Tibial nerve (tissue), 4 donors: ENCODE measurements at regions not wholly inside any gene's neighbourhood (a gene's known extent, or its start where the extent isn't known, plus 50 kb on each side); places are given as distances from the start of the nearest gene placed in this dataset.
A peak's percentile ranks its signal among the peaks of the same experiment; 100 is the strongest.
"Not testable (repeated sequence)": the region's sequence is repeated elsewhere in the genome, so short reads cannot be mapped to it uniquely, and the experiment has no call there.

ENCODE experiments used
- CTCF ChIP-seq, 5 experiments: fragments of 200-600 bp in 3 of 5; fragments of 450-650 bp in 2 of 5; sonication (generic) in 3 of 5; IDR thresholded peaks; one replicate each; pipeline ENCODE4 v1.5.1; 2016 to 2019; ENCODE audit warnings: antibody characterized with exemption in 5 of 5, mild to moderate bottlenecking in 3 of 5, moderate library complexity in 2 of 5
- EP300 ChIP-seq, 2 donors: sonication (generic); formaldehyde crosslinking; IDR thresholded peaks; one replicate each; pipeline ENCODE4 v1.6.1; 2017; ENCODE audit warnings: antibody characterized with exemption in 2 of 2, mild to moderate bottlenecking in 1 of 2
- POLR2A ChIP-seq, 2 donors: fragments of 450-650 bp; IDR thresholded peaks; one replicate each; pipeline ENCODE4 v1.6.1; 2017; ENCODE audit warnings: antibody characterized with exemption in 2 of 2, mild to moderate bottlenecking in 2 of 2, moderate library complexity in 2 of 2

GRCh38 chr2:89585558-89585920 is 894.1 kb downstream of the RPIA start:
- TF ChIP-seq CTCF, EP300 (IDR thresholded peaks at IDR 0.05): not testable (repeated sequence)
- peak in 1 of 2 donors; percentile 45 for TF ChIP-seq POLR2A (IDR thresholded peaks at IDR 0.05)
